SK-N-SH (cell line): ENCODE measurements at regions not wholly inside any gene's neighbourhood (a gene's known extent, or its start where the extent isn't known, plus 50 kb on each side); places are given as distances from the start of the nearest gene placed in this dataset.

Source experiments
- CTCF ChIA-PET: fragments of 300-600, 350-600 bp; formaldehyde crosslinking; extraction: SDS; loops from one replicate; lab custom pipeline; 2021; lab: Yijun Ruan, JAX
- POLR2A ChIA-PET: fragments of 350-600 bp; sonication (Branson Sonifier 250); formaldehyde crosslinking; extraction: SDS; loops from one replicate; lab custom pipeline; 2020; ENCODE audit warnings: antibody characterized with exemption, inconsistent platforms; lab: Yijun Ruan, JAX
- DNase-seq: peaks from one replicate; pipeline ENCODE4 v3.0.0; 2012
- H2AFZ ChIP-seq: fragments of 200-600 bp; sonication (generic); 2 replicates; pipeline ENCODE4 v1.8.1; 2016; ENCODE audit warnings: antibody characterized with exemption, mild to moderate bottlenecking, low read depth
- H3F3A ChIP-seq: fragments of 200-600 bp; sonication (generic); replicated peaks from 2 replicates; pipeline ENCODE3; 2016; ENCODE audit warnings: antibody characterized with exemption, mild to moderate bottlenecking; ENCODE audit not compliant: insufficient read depth
- H3K27ac ChIP-seq, 2 experiments: fragments of 200-500 bp in 1 of 2; fragments of 200-600 bp in 1 of 2; sonication (Bioruptor generic) in 1 of 2; sonication (generic), shearing (Covaris generic) in 1 of 2; 2 replicates each; pipeline versions ENCODE4 v1.5.1 to v1.6.1; 2014 to 2016; ENCODE audit warnings: low read depth in 2 of 2, inconsistent platforms in 1 of 2, low read length in 1 of 2, mild to moderate bottlenecking in 1 of 2, mixed read lengths in 1 of 2
- H3K27me3 ChIP-seq: fragments of 200-600 bp; sonication (generic), shearing (Covaris generic); 2 replicates; pipeline ENCODE4 v1.6.1; 2016; ENCODE audit warnings: mixed run types; ENCODE audit not compliant: insufficient read depth
- H3K36me3 ChIP-seq, 2 experiments: fragments of 200-500 bp in 1 of 2; fragments of 200-600 bp in 1 of 2; sonication (Bioruptor generic) in 1 of 2; sonication (generic) in 1 of 2; replicated peaks in 1 of 2; 2 replicates each; pipeline versions ENCODE3 to v1.5.1; 2014 to 2016; ENCODE audit warnings: low read length in 1 of 2, mild to moderate bottlenecking in 1 of 2; ENCODE audit not compliant: insufficient read depth in 2 of 2, control insufficient read depth in 1 of 2
- H3K4me1 ChIP-seq, 2 experiments: fragments of 200-500 bp in 1 of 2; fragments of 200-600 bp in 1 of 2; sonication (Bioruptor generic) in 1 of 2; sonication (generic), shearing (Covaris generic) in 1 of 2; 2 replicates each; pipeline versions ENCODE4 v1.5.1 to v1.6.1; 2014 to 2016; ENCODE audit warnings: low read depth in 1 of 2, low read length in 1 of 2, mixed run types in 1 of 2; ENCODE audit not compliant: insufficient read depth in 2 of 2, control insufficient read depth in 1 of 2
- H3K4me2 ChIP-seq: fragments of 200-600 bp; sonication (generic), shearing (Covaris generic); 2 replicates; pipeline ENCODE4 v1.6.1; 2017; ENCODE audit warnings: mixed run types
- H3K4me3 ChIP-seq, 2 experiments: fragments of 200-500 bp in 1 of 2; fragments of 200-600 bp in 1 of 2; sonication (Bioruptor generic) in 1 of 2; sonication (generic), shearing (Covaris generic) in 1 of 2; 2 replicates each; pipeline versions ENCODE4 v1.5.1 to v1.8.1; 2014 to 2016; ENCODE audit warnings: low read depth in 2 of 2, inconsistent platforms in 1 of 2, low read length in 1 of 2, mild to moderate bottlenecking in 1 of 2, mixed read lengths in 1 of 2, moderate library complexity in 1 of 2
- H3K79me2 ChIP-seq: fragments of 200-600 bp; sonication (generic); 2 replicates; pipeline ENCODE4 v1.8.1; 2017; ENCODE audit warnings: mild to moderate bottlenecking; ENCODE audit not compliant: insufficient read depth
- H3K9ac ChIP-seq: fragments of 200-600 bp; sonication (generic); 2 replicates; pipeline ENCODE4 v1.6.1; 2017; ENCODE audit warnings: mixed run types
- H3K9me2 ChIP-seq: fragments of 200-600 bp; sonication (generic); 2 replicates; pipeline ENCODE4 v1.6.1; 2017; ENCODE audit warnings: mixed run types
- H3K9me3 ChIP-seq: fragments of 200-600 bp; sonication (generic); 2 replicates; pipeline ENCODE4 v1.6.1; 2017; ENCODE audit warnings: mixed run types, mild to moderate bottlenecking, moderate library complexity
- H4K20me1 ChIP-seq: fragments of 200-600 bp; sonication (generic); 2 replicates; pipeline ENCODE4 v1.6.1; 2017; ENCODE audit warnings: mild to moderate bottlenecking, mixed run types; ENCODE audit not compliant: insufficient read depth
- EP300 ChIP-seq, 2 experiments: IDR thresholded peaks; 2 replicates each; pipeline versions ENCODE4 v1.4.0 to v1.6.1; 2012; ENCODE audit warnings: borderline replicate concordance in 1 of 2, low read depth in 1 of 2, low read length in 1 of 2
- EZH2phosphoT487 ChIP-seq: fragments of 200-600 bp; sonication (generic); IDR thresholded peaks from 2 replicates; pipeline ENCODE4 v1.6.1; 2017; ENCODE audit warnings: low read depth, mixed run types, mild to moderate bottlenecking, antibody characterized with exemption, moderate library complexity, borderline replicate concordance
- FOXJ3 ChIP-seq: sonication (generic); formaldehyde crosslinking; IDR thresholded peaks from 2 replicates; pipeline ENCODE4 v1.5.1; 2020; ENCODE audit warnings: mild to moderate bottlenecking, missing genetic modification reagents
- FOXM1 ChIP-seq: IDR thresholded peaks from 2 replicates; pipeline ENCODE4 v1.4.0; 2012; ENCODE audit warnings: low read depth, mild to moderate bottlenecking
- GATA2 ChIP-seq: sonication (generic); formaldehyde crosslinking; IDR thresholded peaks from 2 replicates; pipeline ENCODE4 v1.5.0; 2020; ENCODE audit warnings: mild to moderate bottlenecking, missing genetic modification reagents
- MXI1 ChIP-seq: IDR thresholded peaks from 2 replicates; pipeline ENCODE4 v1.6.1; 2012; ENCODE audit warnings: mild to moderate bottlenecking, low read depth, low read length, improper control_type of control experiment
- NFIC ChIP-seq: IDR thresholded peaks from 2 replicates; pipeline ENCODE4 v1.4.0; 2012; ENCODE audit warnings: borderline replicate concordance
- NRF1 ChIP-seq: IDR thresholded peaks from 2 replicates; pipeline ENCODE4 v1.6.1; 2012; ENCODE audit warnings: low read depth, mild to moderate bottlenecking, low read length
- POLR2AphosphoS5 ChIP-seq: IDR thresholded peaks from 2 replicates; pipeline ENCODE4 v1.6.1; 2012; ENCODE audit warnings: low read depth, low read length
- RAD21 ChIP-seq: IDR thresholded peaks from 2 replicates; pipeline ENCODE4 v1.6.1; 2012; ENCODE audit warnings: mild to moderate bottlenecking, low read length
- RXRA ChIP-seq: IDR thresholded peaks from 2 replicates; pipeline ENCODE4 v1.4.0; 2012; ENCODE audit warnings: low read depth, mild to moderate bottlenecking, borderline replicate concordance
- SIN3A ChIP-seq: IDR thresholded peaks from 2 replicates; pipeline ENCODE4 v1.6.1; 2012; ENCODE audit warnings: low read depth, mild to moderate bottlenecking, low read length, moderate library complexity, borderline replicate concordance
- TCF12 ChIP-seq: IDR thresholded peaks from 2 replicates; pipeline ENCODE4 v1.4.0; 2012
- WGBS: methylation state at CpG from one replicate; pipeline ENCODE4 v1.1.6; 2017; ENCODE audit warnings: low lambda C conversion rate; 5-methylcytosine and 5-hydroxymethylcytosine counted together
- TF ChIP-seq, protein P1 (sequence below): fragments of 150-350 bp; IDR thresholded peaks from 2 replicates; pipeline ENCODE4 v1.6.1; 2017; ENCODE audit warnings: antibody characterized with exemption, low read length, low read depth, borderline replicate concordance
- TF ChIP-seq, protein P2 (sequence below): fragments of 200-600 bp; sonication (generic); IDR thresholded peaks from 2 replicates; pipeline ENCODE4 v1.6.1; 2017; ENCODE audit warnings: antibody characterized with exemption, mild to moderate bottlenecking, moderate library complexity
- TF ChIP-seq, protein P3 (sequence below): IDR thresholded peaks from 2 replicates; pipeline ENCODE4 v1.6.1; 2012; ENCODE audit warnings: mild to moderate bottlenecking, low read depth, low read length, moderate library complexity

DNA sequence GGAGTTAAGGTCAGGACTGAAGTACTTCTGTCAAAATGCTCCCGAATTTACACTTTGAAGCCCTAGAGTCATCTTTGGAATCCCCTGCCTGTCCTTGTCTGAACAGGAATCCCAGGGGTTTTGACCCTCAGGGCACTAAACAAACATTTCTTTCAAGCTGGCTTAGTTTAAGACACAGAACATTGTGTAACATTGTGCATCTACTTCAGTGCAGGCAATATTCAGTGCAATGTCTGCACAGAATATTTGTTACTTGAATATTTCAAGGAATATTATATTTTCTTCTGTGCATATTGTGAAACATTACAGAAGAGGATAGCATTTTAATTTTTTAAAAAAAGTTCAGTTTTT lies 763.4 kb downstream of the PCDH18 start (continued):
- TF ChIP-seq POLR2AphosphoS5 (no peak), RXRA (no peak), FOXJ3 (CRISPR knock-in tag) (no peak), MXI1 (no peak), NFIC (no peak), EP300 (IDR thresholded peaks at IDR 0.05; ENCODE audit: borderline replicate concordance in 1 of 2, low read depth in 1 of 2, low read length in 1 of 2) (no peak), RAD21 (no peak)
- TF ChIP-seq, protein P1, sequence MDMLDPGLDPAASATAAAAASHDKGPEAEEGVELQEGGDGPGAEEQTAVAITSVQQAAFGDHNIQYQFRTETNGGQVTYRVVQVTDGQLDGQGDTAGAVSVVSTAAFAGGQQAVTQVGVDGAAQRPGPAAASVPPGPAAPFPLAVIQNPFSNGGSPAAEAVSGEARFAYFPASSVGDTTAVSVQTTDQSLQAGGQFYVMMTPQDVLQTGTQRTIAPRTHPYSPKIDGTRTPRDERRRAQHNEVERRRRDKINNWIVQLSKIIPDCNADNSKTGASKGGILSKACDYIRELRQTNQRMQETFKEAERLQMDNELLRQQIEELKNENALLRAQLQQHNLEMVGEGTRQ: no peak
- TF ChIP-seq, all 33 proteins: peak for 0

DNA sequence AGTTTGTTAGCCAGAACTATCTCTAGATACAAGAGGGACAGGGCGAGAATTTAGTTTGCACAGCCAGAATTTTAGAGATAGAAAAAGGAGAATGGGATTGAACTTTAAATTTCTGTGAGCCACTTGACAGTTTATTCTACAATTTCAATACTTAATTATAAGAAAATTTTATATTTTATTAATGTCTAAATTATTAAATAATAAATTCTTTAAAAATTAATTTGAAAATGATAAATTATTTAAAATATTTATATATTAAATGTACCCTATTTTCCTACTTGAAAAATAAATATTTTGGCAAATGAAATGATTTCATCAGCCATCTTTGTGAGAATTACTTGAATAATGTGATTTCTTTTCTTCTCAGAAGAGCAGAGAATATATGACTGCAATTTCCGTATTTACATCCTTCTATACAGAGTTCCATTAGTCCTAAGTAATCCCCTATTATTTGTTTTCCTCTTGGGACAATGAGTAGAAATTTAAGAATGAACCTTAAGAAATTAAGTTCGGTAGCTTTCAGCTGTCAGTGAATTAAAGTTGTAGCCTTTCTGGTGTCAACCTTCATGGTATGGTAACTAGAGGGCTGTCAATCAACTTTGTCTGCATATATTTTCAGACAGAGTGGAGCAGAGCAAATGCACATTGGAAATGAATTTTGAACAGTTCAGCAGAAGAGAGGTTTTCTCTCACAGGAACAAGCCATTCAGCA lies 763.9 kb downstream of the PCDH18 start:
- CTCF ChIA-PET: no interaction called here
- WGBS: 60% methylated on average over 3 of the region's 3 CpGs
- no peak for DNase-seq
- no peaks in the 10 kb centered on the region for H3F3A ChIP-seq
- no peaks in the 10 kb centered on the region for H3K9me2 ChIP-seq
- no peaks in the 10 kb centered on the region for H3K79me2 ChIP-seq
- H3K9me3 ChIP-seq: no peaks in the 10 kb centered on the region
- H3K9ac ChIP-seq: no peak overlapping the region
- TF ChIP-seq, protein P1: no peak
- TF ChIP-seq EZH2phosphoT487 (no peak), NRF1 (no peak)
- no peak overlapping the region for H3K4me3 ChIP-seq
- H4K20me1 ChIP-seq: no peaks in the 10 kb centered on the region
- no peak overlapping the region for H2AFZ ChIP-seq
- H3K4me1 ChIP-seq: no peaks in the 10 kb centered on the region
- POLR2A ChIA-PET: no interaction called here
- H3K36me3 ChIP-seq: no peaks in the 10 kb centered on the region
- no peak overlapping the region for H3K4me2 ChIP-seq
- no peak overlapping the region for H3K27ac ChIP-seq
- no peaks in the 10 kb centered on the region for H3K27me3 ChIP-seq

DNA sequence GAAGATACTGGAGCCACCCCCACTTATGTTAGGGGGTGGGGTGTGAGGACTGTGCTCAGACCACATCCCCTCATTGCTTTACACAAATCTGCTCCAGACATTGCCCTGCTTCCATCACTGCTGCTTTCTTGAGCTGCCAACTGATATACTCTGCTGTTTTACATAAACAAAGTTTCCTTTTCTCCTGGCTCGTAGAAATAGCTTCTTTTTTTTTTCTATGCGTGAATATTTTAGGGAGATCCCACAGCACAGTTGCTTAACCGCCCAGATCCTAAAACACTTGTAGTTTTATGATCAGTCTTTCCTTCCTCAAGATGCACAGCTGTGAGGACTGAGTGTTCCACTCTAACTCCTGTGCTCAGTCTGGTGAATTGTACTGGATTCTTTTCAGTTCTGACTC lies 768.4 kb downstream of the PCDH18 start:
- ChIA-PET CTCF (no interaction called here), POLR2A (no interaction called here)
- Histone ChIP-seq H3K79me2 (no peaks in the 10 kb centered on the region), H3K4me2 (no peak overlapping the region), H3K4me1 (no peaks in the 10 kb centered on the region), H4K20me1 (no peaks in the 10 kb centered on the region), H3K27me3 (no peaks in the 10 kb centered on the region), H3K27ac (no peak overlapping the region), H3K36me3 (no peaks in the 10 kb centered on the region), H3K9me2 (no peaks in the 10 kb centered on the region), H3K9ac (no peak overlapping the region), H2AFZ (no peak overlapping the region), H3F3A (no peaks in the 10 kb centered on the region), H3K9me3 (no peaks in the 10 kb centered on the region), H3K4me3 (no peak overlapping the region)
- DNase-seq: no peak
- WGBS: 58% methylated on average over 3 of the region's 3 CpGs
- TF ChIP-seq GATA2 (CRISPR knock-in tag) (no peak), MXI1 (no peak), SIN3A (no peak), POLR2AphosphoS5 (no peak), TCF12 (no peak), FOXM1 (no peak)
- TF ChIP-seq, protein P2, sequence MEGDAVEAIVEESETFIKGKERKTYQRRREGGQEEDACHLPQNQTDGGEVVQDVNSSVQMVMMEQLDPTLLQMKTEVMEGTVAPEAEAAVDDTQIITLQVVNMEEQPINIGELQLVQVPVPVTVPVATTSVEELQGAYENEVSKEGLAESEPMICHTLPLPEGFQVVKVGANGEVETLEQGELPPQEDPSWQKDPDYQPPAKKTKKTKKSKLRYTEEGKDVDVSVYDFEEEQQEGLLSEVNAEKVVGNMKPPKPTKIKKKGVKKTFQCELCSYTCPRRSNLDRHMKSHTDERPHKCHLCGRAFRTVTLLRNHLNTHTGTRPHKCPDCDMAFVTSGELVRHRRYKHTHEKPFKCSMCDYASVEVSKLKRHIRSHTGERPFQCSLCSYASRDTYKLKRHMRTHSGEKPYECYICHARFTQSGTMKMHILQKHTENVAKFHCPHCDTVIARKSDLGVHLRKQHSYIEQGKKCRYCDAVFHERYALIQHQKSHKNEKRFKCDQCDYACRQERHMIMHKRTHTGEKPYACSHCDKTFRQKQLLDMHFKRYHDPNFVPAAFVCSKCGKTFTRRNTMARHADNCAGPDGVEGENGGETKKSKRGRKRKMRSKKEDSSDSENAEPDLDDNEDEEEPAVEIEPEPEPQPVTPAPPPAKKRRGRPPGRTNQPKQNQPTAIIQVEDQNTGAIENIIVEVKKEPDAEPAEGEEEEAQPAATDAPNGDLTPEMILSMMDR: no peak
- TF ChIP-seq, protein P3, sequence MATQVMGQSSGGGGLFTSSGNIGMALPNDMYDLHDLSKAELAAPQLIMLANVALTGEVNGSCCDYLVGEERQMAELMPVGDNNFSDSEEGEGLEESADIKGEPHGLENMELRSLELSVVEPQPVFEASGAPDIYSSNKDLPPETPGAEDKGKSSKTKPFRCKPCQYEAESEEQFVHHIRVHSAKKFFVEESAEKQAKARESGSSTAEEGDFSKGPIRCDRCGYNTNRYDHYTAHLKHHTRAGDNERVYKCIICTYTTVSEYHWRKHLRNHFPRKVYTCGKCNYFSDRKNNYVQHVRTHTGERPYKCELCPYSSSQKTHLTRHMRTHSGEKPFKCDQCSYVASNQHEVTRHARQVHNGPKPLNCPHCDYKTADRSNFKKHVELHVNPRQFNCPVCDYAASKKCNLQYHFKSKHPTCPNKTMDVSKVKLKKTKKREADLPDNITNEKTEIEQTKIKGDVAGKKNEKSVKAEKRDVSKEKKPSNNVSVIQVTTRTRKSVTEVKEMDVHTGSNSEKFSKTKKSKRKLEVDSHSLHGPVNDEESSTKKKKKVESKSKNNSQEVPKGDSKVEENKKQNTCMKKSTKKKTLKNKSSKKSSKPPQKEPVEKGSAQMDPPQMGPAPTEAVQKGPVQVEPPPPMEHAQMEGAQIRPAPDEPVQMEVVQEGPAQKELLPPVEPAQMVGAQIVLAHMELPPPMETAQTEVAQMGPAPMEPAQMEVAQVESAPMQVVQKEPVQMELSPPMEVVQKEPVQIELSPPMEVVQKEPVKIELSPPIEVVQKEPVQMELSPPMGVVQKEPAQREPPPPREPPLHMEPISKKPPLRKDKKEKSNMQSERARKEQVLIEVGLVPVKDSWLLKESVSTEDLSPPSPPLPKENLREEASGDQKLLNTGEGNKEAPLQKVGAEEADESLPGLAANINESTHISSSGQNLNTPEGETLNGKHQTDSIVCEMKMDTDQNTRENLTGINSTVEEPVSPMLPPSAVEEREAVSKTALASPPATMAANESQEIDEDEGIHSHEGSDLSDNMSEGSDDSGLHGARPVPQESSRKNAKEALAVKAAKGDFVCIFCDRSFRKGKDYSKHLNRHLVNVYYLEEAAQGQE: no peak
